HCEC 1CT (cell line): ENCODE measurements at regions not wholly inside any gene's neighbourhood (a gene's known extent, or its start where the extent isn't known, plus 50 kb on each side); places are given as distances from the start of the nearest gene placed in this dataset.

Source experiments
- DNase-seq: peaks from one replicate; pipeline ENCODE4 v3.0.0-alpha.2; 2017

DNA sequence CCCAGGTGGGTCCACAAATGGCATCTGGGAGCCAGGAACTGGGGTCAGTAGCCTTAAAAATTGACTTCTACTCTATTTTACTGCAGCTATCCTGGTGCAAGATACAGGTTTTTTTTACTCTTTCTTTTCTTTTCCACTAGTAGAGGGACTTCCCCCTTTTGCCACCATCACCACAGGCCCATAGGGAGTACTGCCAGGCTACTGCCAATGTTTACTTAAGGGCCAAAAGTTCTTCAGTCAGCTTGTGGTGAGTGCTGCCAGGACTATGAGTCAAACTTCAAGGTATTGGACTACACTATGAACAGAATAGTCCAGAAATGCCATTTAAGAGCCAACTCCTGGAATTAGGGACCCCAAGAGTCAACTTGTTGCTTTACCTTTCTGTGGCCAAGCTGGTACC lies 94.7 kb downstream of the EDA2R start:
- no peak for DNase-seq

DNA sequence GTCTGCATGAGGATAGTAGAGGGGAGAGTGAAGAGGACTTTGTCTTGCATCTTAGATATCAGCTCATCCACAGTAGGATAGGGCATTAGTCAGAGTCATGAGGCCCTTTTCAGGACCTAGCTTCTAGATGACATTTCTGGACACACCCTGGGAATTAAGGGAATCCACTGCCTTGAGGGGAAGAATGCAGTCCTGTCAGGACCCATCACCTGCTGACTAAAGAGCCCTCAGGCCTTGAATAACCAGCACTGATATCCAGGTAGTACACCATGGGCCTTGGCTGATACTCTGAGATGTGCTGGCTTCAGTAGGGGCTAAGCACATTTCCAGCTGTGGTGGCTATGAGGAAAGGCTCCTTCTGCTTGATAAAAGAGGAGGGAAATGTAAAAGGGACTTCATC lies 134.4 kb downstream of the EDA2R start:
- DNase-seq, result no peak

DNA sequence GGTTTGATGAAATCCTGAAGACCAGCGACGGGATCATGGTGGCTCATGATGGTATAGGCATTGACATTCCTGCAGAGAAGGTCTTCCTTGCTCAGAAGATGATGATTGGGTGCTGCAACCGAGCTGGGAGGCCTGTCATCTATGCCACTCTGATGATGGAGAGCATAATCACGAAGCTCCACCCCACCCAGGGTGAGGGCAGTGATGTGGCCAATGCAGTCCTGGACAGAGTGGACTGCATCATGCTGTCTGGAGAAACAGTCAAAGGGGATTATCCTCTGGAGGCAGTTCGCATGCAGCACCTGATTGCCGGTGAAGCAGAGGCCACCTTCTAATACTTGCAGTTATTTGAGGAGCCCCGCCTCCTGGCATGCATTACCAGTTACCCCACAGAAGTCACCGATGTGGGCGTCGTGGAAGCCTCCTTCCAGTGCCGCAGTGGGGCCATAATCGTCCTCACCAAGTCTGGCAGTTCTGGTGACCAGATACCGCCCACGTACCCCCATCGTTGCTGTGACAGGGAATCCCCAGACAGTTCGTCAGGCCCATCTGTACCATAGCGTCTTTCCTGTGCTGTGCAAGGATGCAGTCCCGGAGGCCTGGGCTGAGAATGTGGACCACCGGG lies 140.1 kb downstream of the EDA2R start:
- no peak for DNase-seq

DNA sequence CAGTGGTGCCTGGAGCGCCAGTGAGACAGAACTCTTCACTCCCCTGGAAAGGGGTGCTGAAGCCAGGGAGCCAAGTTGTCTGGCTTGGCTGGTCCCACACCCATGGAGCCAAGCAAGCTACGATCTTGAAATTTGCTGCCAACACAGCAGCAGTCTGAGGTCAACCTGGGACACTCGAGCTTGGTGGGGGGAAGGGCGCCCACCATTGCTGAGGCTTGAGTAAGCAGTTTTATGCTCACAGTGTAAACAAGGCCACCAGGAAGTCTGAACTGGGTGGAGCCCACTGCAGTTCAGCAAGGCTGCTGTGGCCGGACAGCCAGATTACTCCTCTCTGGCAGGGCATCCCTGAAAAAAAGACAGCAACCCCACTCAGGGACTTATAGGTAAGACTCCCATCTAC lies 149.5 kb downstream of the EDA2R start:
- peak; percentile 1 for DNase-seq
